GM18517 (cell line): ENCODE measurements at regions not wholly inside any gene's neighbourhood (a gene's known extent, or its start where the extent isn't known, plus 50 kb on each side); places are given as distances from the start of the nearest gene placed in this dataset.

Source experiments
- ATAC-seq: cut with Tn5 transposase; IDR thresholded peaks from one replicate; pipeline ENCODE4 v1.9.1; 2021; ENCODE audit warnings: mild to moderate bottlenecking, moderate library complexity; ENCODE audit not compliant: unreplicated experiment

- ATAC-seq = no peak
Measured at GRCh38 chr10:88104223-88104622, 240.8 kb downstream of the PTEN start.

- ATAC-seq = no peak
Measured at GRCh38 chr10:88106366-88106765, 242.9 kb downstream of the PTEN start.

GRCh38 chr10:88107296-88108097, 244.1 kb downstream of the PTEN start:
- peak; percentile 6 for ATAC-seq

GRCh38 chr10:88108115-88108610, 244.7 kb downstream of the PTEN start:
- peak; percentile 40 for ATAC-seq

- ATAC-seq = no peak
Measured at GRCh38 chr10:88110355-88110754, 246.9 kb downstream of the PTEN start.

GRCh38 chr10:88110822-88111221, 247.4 kb downstream of the PTEN start:
- ATAC-seq = no peak

GRCh38 chr10:88111294-88111693, 247.9 kb downstream of the PTEN start:
- no peak for ATAC-seq

- ATAC-seq = peak; percentile 43
Measured at GRCh38 chr10:88113232-88113631, 249.8 kb downstream of the PTEN start.

- no peak for ATAC-seq
Measured at GRCh38 chr10:88113657-88114272, 250.3 kb downstream of the PTEN start.

GRCh38 chr10:88114368-88114767, 250.9 kb downstream of the PTEN start:
- ATAC-seq = no peak

- ATAC-seq = no peak
Measured at GRCh38 chr10:88115407-88115806, 252.0 kb downstream of the PTEN start.

GRCh38 chr10:88115968-88116367, 252.5 kb downstream of the PTEN start:
- ATAC-seq = no peak

- ATAC-seq = no peak
Measured at GRCh38 chr10:88116481-88116880, 253.1 kb downstream of the PTEN start.

GRCh38 chr10:88116971-88117626, 253.7 kb downstream of the PTEN start:
- peak; percentile 42 for ATAC-seq

- no peak for ATAC-seq
Measured at GRCh38 chr10:88117869-88118632, 254.6 kb downstream of the PTEN start.

- no peak for ATAC-seq
Measured at GRCh38 chr10:88118729-88119128, 255.3 kb downstream of the PTEN start.

GRCh38 chr10:88119160-88119559, 255.7 kb downstream of the PTEN start:
- no peak for ATAC-seq

- no peak for ATAC-seq
Measured at GRCh38 chr10:88120075-88120474, 256.6 kb downstream of the PTEN start.

- no peak for ATAC-seq
Measured at GRCh38 chr10:88120599-88121333, 257.3 kb downstream of the PTEN start.

GRCh38 chr10:88121361-88121760, 257.9 kb downstream of the PTEN start:
- ATAC-seq = no peak
